ENCODE measurements at regions not wholly inside any gene's neighbourhood (a gene's known extent, or its start where the extent isn't known, plus 50 kb on each side); places are given as distances from the start of the nearest gene placed in this dataset.
"Not testable (repeated sequence)": the region's sequence is repeated elsewhere in the genome, so short reads cannot be mapped to it uniquely, and the experiment has no call there.

DNA sequence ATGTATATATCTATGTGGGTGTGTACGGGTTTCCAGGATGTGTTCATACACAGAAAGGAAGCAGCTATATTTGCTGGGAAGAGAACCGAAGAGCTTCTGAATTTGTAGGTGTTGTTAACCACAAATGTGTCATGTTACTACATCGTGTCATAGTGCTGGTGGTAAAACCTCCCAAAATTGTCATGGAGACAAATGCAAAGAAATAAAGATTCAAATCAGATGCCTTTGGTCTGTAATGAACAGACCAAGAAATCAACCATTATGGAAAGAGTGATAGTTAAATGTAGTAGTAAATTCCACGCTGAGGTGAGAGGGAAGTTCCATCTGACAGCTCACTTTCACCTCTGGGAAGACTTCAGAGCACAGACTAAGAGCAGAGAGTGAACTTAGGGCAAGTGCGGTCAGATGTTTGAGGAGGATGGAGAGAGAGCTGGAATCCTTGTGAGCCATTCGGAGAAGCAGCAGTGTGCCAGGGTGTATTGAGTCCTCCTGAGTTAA is 487.5 kb downstream of the TMEM121 start:
- no peaks in the 10 kb centered on the region for H3K4me1 ChIP-seq (ENCODE audit: insufficient read depth, low read length)
- in situ Hi-C loops (cut with HindIII; ENCODE audit: extremely low pct_ligation_motif_present, low pct_unique_long_range_greater_than_20kb) = no loop called here
- H2AFZ ChIP-seq (ENCODE audit: low read length) = no peak overlapping the region
- no TSS peak for BruUV-seq (replicated peaks)
- no peaks in the 10 kb centered on the region for H3K9me3 ChIP-seq (ENCODE audit: low read length)
- TF ChIP-seq SNAI1 (CRISPR knock-in tag; IDR thresholded peaks at IDR 0.05; ENCODE audit: borderline replicate concordance) (no peak), ZNF180 (CRISPR knock-in tag; IDR thresholded peaks at IDR 0.05; ENCODE audit: borderline replicate concordance, low read depth) (no peak), POLR2A (IDR thresholded peaks at IDR 0.05; ENCODE audit: insufficient read depth in 1 of 2, low read depth in 2 of 2, low read length in 2 of 2) (no peak), PPARG (CRISPR knock-in tag; conservative IDR thresholded peaks at IDR 0.05) (no peak), SP140L (CRISPR knock-in tag; IDR thresholded peaks at IDR 0.05; ENCODE audit: borderline replicate concordance) (no peak), ZNF616 (CRISPR knock-in tag; IDR thresholded peaks at IDR 0.05; ENCODE audit: low read depth) (no peak), SP5 (CRISPR knock-in tag; IDR thresholded peaks at IDR 0.05; ENCODE audit: borderline replicate concordance, low read depth) (no peak), CHD2 (IDR thresholded peaks at IDR 0.05; ENCODE audit: low read depth, low read length) (no peak)
- no peak overlapping the region for H3K4me2 ChIP-seq (ENCODE audit: low read depth, low read length)
- no peak for ATAC-seq
- H3K27ac ChIP-seq (ENCODE audit: extremely low read length, insufficient read depth, low read length) = no peak overlapping the region
- FAIRE-seq = no peak
- no peaks in the 10 kb centered on the region for H3K79me2 ChIP-seq (ENCODE audit: insufficient read depth, low read length)
- H3K4me3 ChIP-seq (replicated peaks in 1 of 3; ENCODE audit: insufficient read depth in 1 of 3, low read depth in 2 of 3, low read length in 3 of 3) = no peak overlapping the region
- no peak overlapping the region for H3K9ac ChIP-seq (ENCODE audit: insufficient read depth, low read depth, low read length)
- H3K36me3 ChIP-seq (replicated peaks in 1 of 2; ENCODE audit: control insufficient read depth in 1 of 2, insufficient read depth in 2 of 2, low read length in 2 of 2) = no peaks in the 10 kb centered on the region
- ChIA-PET CTCF (ENCODE audit: low intra/inter-chr PET ratio, low total read pairs) (no interaction called here), POLR2A (no interaction called here)
- no peaks in the 10 kb centered on the region for H4K20me1 ChIP-seq (ENCODE audit: insufficient read depth, low read length)
- peaks cover 0 to 3% of the 10 kb centered on the region in 2 experiments; a peak in 2 of 5 replicates for H3K27me3 ChIP-seq (ENCODE audit: control insufficient read depth in 1 of 2, insufficient read depth in 2 of 2, low read length in 2 of 2)
- 3% methylated on average over 6 of the region's 6 CpGs for WGBS (ENCODE audit: low lambda C conversion rate)
- intact Hi-C loops (cut with micrococcal nuclease; ENCODE audit: unreplicated experiment) = no loop called here
- no peak for DNase-seq (ENCODE audit: low spot score)

DNA sequence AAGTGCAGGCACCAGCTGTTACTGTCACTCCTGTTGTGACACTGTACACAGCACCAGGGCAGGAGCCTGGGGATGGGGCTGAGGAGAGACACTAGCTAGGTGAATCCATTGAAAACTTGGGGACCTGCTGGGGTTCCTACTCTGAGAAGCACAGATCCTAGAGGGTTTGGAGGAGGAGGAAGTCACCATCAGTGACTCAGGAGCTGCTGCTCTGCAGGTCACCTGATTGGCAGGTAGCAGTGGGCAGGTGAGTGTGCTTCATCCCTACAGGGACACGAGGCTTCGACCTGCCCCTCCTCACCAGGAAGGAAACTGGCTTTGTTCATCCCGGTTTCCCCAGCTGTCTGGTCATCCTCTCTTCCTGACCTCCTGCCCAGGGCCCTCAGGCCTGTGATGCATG is 491.6 kb downstream of the TMEM121 start:
- H3K4me2 ChIP-seq (ENCODE audit: low read depth, low read length); in situ Hi-C loops (cut with HindIII; ENCODE audit: extremely low pct_ligation_motif_present, low pct_unique_long_range_greater_than_20kb); H3K4me1 ChIP-seq (ENCODE audit: insufficient read depth, low read length); FAIRE-seq; DNase-seq (ENCODE audit: low spot score); H3K9me3 ChIP-seq (ENCODE audit: low read length); BruUV-seq (replicated peaks); H3K79me2 ChIP-seq (ENCODE audit: insufficient read depth, low read length); POLR2A ChIA-PET; CTCF ChIA-PET (ENCODE audit: low intra/inter-chr PET ratio, low total read pairs); H3K27me3 ChIP-seq (ENCODE audit: control insufficient read depth in 1 of 2, insufficient read depth in 2 of 2, low read length in 2 of 2); H3K27ac ChIP-seq (ENCODE audit: extremely low read length, insufficient read depth, low read length); H4K20me1 ChIP-seq (ENCODE audit: insufficient read depth, low read length); H3K9ac ChIP-seq (ENCODE audit: insufficient read depth, low read depth, low read length); H3K4me3 ChIP-seq (replicated peaks in 1 of 3; ENCODE audit: insufficient read depth in 1 of 3, low read depth in 2 of 3, low read length in 3 of 3); intact Hi-C loops (cut with micrococcal nuclease; ENCODE audit: unreplicated experiment); H3K36me3 ChIP-seq (replicated peaks in 1 of 2; ENCODE audit: control insufficient read depth in 1 of 2, insufficient read depth in 2 of 2, low read length in 2 of 2); ATAC-seq; H2AFZ ChIP-seq (ENCODE audit: low read length): not testable (repeated sequence)
- WGBS (ENCODE audit: low lambda C conversion rate) = 0% methylated on average over 1 of the region's 3 CpGs

Measured in HepG2 (cell line).